ENCODE measurements at regions not wholly inside any gene's neighbourhood (a gene's known extent, or its start where the extent isn't known, plus 50 kb on each side); places are given as distances from the start of the nearest gene placed in this dataset.
"Not testable (repeated sequence)": the region's sequence is repeated elsewhere in the genome, so short reads cannot be mapped to it uniquely, and the experiment has no call there.

DNA sequence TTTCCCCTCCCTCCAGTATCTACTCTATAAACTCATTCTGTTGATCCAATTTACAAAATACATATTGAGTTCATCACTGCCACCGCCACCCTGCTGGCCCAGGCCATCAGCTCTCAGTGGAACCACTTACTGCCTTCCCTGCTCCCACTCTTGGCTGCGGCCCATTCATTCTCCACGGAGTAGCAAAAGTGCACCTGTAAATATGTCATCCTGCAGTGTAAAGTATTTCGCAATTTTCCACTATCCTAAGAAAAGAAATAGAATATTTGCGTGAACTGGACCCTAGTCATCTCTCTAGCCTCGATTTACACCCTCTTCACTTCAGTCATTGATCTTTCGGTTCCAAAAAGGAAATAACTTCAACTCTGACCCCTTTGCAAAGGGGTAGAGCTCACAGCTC lies 258.3 kb upstream of the TFAP2D start:
- DNase-seq (ENCODE audit: low read depth in 3 of 3, low spot score in 2 of 3), result no peak

GRCh38 chr6:50457351-50457750 lies 256.0 kb upstream of the TFAP2D start:
- no peak for DNase-seq (ENCODE audit: low read depth in 3 of 3, low spot score in 2 of 3)

- DNase-seq (ENCODE audit: low read depth in 3 of 3, low spot score in 2 of 3), result no peak
These were observed 251.6 kb upstream of the TFAP2D start for GRCh38 chr6:50461696-50462095.

DNA sequence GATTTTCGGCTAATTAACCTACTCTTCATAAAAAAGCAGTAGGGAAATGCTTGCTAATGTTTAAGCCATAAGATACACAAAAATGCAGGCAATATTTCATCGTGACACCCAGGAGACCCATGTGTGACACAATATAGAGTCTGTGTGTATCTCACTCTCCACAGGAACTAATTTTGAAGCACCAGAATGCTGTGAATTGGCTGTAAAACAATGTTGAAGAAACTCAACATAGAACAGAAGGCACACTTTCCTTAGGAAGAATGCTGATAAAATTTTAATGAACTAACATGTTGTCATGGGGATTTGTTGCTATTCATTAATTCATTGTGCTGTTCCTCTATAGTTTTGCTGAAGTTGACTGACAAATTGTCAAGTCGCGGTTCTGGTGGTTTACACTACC lies 249.4 kb upstream of the TFAP2D start:
- DNase-seq (ENCODE audit: low read depth in 3 of 3, low spot score in 2 of 3), result no peak

- no peak for DNase-seq (ENCODE audit: low read depth in 3 of 3, low spot score in 2 of 3)
These were observed 245.4 kb upstream of the TFAP2D start for GRCh38 chr6:50467931-50468330.

DNA sequence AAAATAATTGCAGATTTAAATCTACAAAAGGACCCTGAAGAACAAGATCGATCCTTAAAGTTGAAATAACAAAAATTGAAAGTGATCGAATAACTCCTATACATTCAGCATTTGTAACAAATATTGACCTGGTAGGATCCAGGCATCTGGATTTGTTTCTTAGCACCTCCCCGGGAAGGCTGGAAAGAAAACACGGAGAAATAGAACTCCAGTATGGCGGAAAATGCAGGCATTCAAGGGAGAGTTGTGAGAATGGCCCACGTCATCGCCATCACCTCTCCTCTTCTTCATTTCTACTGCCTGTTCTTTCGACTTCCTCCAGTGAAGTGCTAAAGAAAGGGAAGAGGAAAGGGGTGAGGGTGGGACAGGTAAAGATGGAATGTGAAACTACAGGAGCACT lies 242.3 kb upstream of the TFAP2D start:
- no peak for DNase-seq (ENCODE audit: low read depth in 3 of 3, low spot score in 2 of 3)

DNA sequence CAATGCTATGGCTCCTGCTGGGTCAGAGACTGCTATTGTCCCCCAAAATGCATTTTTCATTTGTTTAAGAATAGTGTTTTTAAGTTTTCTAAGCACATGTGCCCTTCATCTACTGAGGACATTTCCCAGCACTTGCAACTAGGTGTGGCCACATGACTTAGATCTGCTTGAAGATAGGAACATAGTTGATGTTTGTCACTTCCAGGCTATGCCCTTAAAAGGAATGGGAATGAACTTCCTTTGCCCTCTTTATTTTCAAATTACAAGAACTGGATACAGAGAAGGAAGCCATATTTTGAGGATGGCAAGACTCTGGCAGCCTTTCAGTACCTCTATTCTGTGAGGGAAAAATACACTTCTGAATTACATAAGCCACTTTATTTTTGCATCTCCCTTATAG lies 203.0 kb upstream of the TFAP2D start:
- DNase-seq (ENCODE audit: low read depth in 3 of 3, low spot score in 2 of 3), result no peak

DNA sequence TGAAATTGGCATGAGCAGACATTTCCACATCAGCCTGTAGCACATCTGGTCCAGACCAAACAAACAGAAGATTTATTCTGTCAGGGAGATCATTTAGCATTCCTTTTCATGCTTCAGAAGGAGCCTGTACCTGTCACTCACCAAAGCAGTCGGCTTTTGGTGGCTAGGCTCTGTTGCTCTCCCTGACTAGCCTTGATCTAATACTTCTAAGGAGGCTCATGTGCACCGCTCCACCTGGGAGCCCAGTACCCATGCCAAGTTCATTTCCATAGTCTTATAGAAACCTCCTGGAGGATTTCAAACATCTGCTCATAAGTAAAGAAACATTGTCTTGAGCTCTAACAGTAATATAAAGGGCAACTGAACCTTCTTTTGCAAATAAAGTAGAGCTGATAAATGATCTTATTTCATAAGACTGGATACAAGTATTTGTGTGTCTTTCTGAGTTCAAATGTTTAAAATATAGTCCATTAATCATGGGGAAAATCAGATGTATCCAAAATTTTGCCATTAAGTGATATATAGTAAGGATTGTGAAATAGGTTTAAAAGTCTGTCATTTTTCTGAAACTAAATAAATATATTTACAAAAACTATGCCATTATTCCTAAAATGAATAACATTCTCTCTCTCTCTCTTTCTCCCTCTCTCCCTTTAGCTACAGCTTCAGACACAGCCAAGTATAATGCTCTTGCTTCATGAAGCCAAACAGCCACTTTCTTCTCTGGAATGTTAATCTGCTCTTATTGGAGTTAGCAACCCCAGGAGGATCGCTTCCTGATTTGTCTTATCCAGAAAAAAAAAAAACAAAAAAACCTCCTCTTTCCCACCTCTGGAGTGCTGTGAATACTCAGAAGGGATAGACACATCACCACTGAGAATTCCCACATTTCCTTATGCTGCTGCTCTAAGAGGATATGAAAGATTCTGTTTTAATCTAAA lies 192.7 kb upstream of the TFAP2D start:
- DNase-seq (ENCODE audit: low read depth in 3 of 3, low spot score in 2 of 3), result no peak

GRCh38 chr6:50524341-50524740 lies 189.0 kb upstream of the TFAP2D start:
- DNase-seq (ENCODE audit: low read depth in 3 of 3, low spot score in 2 of 3), result no peak

GRCh38 chr6:50527985-50528384 lies 185.3 kb upstream of the TFAP2D start:
- no peak for DNase-seq (ENCODE audit: low read depth in 3 of 3, low spot score in 2 of 3)

DNA sequence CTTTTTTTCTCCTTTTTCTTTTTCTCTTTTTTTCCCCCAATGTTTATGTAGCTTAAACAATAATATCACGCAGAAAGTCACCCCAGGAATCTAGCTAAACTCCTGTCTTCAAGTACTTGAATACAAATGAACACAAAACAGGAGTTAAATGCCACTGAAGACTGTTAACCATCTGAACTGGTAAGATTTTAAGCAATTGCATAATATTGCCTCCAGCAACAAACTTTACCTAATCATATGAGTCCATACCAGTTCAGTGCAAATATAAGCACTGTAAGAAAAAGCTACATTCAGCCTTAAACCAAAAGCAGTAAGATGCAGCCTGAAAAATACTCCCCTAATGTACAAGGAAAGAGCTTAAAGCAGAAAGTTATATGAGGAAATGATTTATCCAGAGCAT lies 173.9 kb upstream of the TFAP2D start:
- no peak for DNase-seq (ENCODE audit: low read depth in 3 of 3, low spot score in 2 of 3)

DNA sequence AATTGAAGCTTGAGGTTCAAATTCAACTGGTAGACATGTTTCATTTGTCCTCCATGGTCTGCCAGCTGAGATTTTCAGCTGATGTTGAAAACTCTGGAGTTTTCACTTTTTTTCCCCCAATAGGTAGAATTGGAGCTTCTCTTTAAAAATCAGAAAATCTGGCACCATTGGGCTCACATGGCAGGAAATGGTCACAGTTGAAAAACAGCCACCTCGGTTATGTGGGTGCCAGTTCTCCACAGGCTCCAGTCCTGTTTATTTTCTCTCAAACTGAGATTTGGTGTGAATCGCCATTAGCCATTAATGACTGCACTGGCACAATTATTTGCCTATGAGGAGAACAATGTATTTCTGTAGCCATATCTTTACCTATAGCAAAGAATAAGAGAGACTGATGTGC lies 171.4 kb upstream of the TFAP2D start:
- DNase-seq (ENCODE audit: low read depth in 3 of 3, low spot score in 2 of 3), result no peak

DNA sequence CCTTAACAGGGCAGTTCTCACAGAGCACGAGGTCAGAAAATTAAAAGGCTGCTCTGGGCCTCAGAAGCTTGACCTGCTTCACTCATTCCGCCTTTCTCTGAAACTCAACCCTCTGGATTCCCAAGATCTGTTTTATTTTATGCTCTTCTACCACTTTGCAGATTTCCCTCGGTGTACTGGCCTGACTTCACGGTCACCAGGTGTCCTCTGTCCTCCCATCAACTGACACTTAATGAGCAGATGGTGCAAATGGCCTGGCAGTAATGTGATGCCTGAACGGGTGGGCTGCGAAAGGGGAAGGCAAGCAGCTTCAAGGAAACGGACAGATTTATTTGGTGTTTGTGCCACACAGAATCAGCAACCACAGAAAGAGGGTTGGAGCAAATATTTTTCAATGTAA lies 169.7 kb upstream of the TFAP2D start:
- DNase-seq (ENCODE audit: low read depth in 3 of 3, low spot score in 2 of 3), result peak in 2 of 3 donors; percentile 15 to 23

- no peak for DNase-seq (ENCODE audit: low read depth in 3 of 3, low spot score in 2 of 3)
These were observed 164.3 kb upstream of the TFAP2D start for GRCh38 chr6:50549026-50549425.

- no peak for DNase-seq (ENCODE audit: low read depth in 3 of 3, low spot score in 2 of 3)
These were observed 163.9 kb upstream of the TFAP2D start for GRCh38 chr6:50549475-50549874.

- DNase-seq (ENCODE audit: low read depth in 3 of 3, low spot score in 2 of 3), result no peak
These were observed 157.3 kb upstream of the TFAP2D start for GRCh38 chr6:50555982-50556381.

- no peak for DNase-seq (ENCODE audit: low read depth in 3 of 3, low spot score in 2 of 3)
These were observed 148.3 kb upstream of the TFAP2D start for GRCh38 chr6:50565004-50565403.

DNA sequence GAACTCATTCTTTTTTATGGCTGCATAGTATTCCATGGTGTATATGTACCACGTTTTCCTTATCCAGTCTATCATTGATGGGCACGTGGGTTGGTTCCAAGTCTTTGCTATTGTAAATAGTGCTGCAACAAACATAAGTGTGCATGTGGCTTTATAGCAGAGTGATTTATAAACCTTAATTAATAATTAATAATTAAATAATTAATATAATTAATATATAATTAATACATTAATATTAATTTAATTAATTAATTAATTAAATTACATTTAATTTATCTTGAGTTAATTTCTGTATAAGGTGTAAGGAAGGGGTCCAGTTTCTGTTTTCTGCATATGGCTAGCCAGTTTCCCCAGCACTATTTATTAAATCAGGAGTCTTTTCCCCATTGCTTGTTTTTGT lies 142.1 kb upstream of the TFAP2D start:
- not testable (repeated sequence) for DNase-seq (ENCODE audit: low read depth in 3 of 3, low spot score in 2 of 3)

- no peak for DNase-seq (ENCODE audit: low read depth in 3 of 3, low spot score in 2 of 3)
These were observed 127.6 kb upstream of the TFAP2D start for GRCh38 chr6:50585441-50586330.

- no peak for DNase-seq (ENCODE audit: low read depth in 3 of 3, low spot score in 2 of 3)
These were observed 127.0 kb upstream of the TFAP2D start for GRCh38 chr6:50586331-50586675.

DNA sequence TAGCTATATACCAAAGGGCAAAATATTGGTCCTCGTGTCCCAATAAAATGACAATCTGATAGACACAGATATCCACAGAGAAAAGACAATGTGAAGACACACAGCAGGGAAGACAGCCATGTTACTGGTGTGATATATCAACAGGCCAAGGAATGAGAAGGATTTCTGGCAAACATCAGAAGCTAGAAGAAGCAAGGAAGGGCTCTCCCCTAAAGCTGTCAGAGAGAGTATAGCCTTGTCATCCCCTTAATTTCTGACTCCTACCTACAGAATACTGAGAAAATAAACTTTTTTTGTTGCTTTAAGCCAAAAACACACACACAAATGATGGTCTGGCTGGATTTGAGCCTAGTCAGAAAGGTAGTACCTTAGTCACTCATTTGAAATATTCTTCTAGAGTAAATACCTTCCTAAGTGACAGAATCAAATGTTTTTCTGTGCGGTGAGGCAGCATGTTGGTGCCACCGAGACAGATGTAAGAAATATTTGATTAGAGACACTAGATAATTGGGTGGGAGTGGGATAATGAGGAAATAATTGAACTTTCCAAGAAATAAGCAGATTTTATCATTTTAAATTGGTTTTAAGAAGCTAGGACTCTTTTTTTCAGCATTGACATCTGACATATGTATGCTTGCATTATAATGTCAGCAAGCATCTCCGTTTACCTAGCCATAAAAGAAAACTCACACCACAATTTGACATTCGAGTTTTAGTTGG lies 123.4 kb upstream of the TFAP2D start:
- DNase-seq (ENCODE audit: low read depth in 3 of 3, low spot score in 2 of 3), result no peak
